ENCODE measurements at regions not wholly inside any gene's neighbourhood (a gene's known extent, or its start where the extent isn't known, plus 50 kb on each side); places are given as distances from the start of the nearest gene placed in this dataset.

- no peaks in the 10 kb centered on the region for H3K4me1 ChIP-seq (replicated peaks in 1 of 4; ENCODE audit: control insufficient read depth in 3 of 4, insufficient read depth in 4 of 4, low read length in 3 of 4)
- ChIA-PET POLR2A (ENCODE audit: partially characterized antibody) (no interaction called here), CTCF (ENCODE audit: partially characterized antibody) (interaction anchor here (0.6 kb wide), 1 partner anchor 39 kb away, joined by 4 read pairs; no protein-coding TSS in a partner anchor)
- H3K27me3 ChIP-seq (replicated peaks in 1 of 4; ENCODE audit: control insufficient read depth in 3 of 4, extremely low read depth in 1 of 4, insufficient read depth in 3 of 4, low read length in 3 of 4): no peaks in the 10 kb centered on the region
- no peaks in the 10 kb centered on the region for H3K9me3 ChIP-seq (ENCODE audit: insufficient read depth in 2 of 2, low read depth in 1 of 2, low read length in 1 of 2)
- H3K18ac ChIP-seq (ENCODE audit: extremely low read depth, low read length): no peak overlapping the region
- 0 out of 2 replicates have a peak, but pooled peaks cover 3% of the 10 kb centered on the region for H3K23me2 ChIP-seq (ENCODE audit: low read depth, low read length)
- H3K4me3 ChIP-seq (ENCODE audit: extremely low read depth in 1 of 4, insufficient read depth in 2 of 4, low read depth in 3 of 4, low read length in 4 of 4): no peak overlapping the region
- no peak overlapping the region for H3K56ac ChIP-seq (replicated peaks; ENCODE audit: insufficient read length, low read depth, low read length)
- H2AFZ ChIP-seq (ENCODE audit: low read length): no peak overlapping the region
- H3K9ac ChIP-seq (replicated peaks in 1 of 4; ENCODE audit: extremely low read depth in 1 of 4, low read depth in 3 of 4, low read length in 3 of 4): no peak overlapping the region
- H2BK15ac ChIP-seq (ENCODE audit: low read length): no peak overlapping the region
- FAIRE-seq (no peak), DNase-seq (ENCODE audit: low read depth in 1 of 2, low spot score in 2 of 2) (no peak)
- H2BK12ac ChIP-seq (ENCODE audit: low read depth, low read length): no peak overlapping the region
- no peak overlapping the region for H2AK5ac ChIP-seq (ENCODE audit: low read depth, low read length)
- H3K36me3 ChIP-seq (ENCODE audit: control insufficient read depth in 2 of 4, insufficient read depth in 4 of 4, low read length in 3 of 4): no peaks in the 10 kb centered on the region
- H4K91ac ChIP-seq (replicated peaks; ENCODE audit: insufficient read length, low read length): no peak overlapping the region
- H4K5ac ChIP-seq (ENCODE audit: insufficient read length, low read depth, low read length): no peak overlapping the region
- H2BK20ac ChIP-seq (ENCODE audit: low read length): no peak overlapping the region
- TF ChIP-seq TBP (IDR thresholded peaks at IDR 0.05; ENCODE audit: low read depth, low read length) (no peak), RNF2 (IDR thresholded peaks at IDR 0.05; ENCODE audit: borderline replicate concordance, low read depth, low read length, missing control alignments, poor library complexity, severe bottlenecking) (no peak), SAP30 (IDR thresholded peaks at IDR 0.05; ENCODE audit: insufficient read depth, insufficient replicate concordance, low read length) (no peak), SUZ12 (IDR thresholded peaks at IDR 0.05; ENCODE audit: low read length) (no peak), PHF8 (conservative IDR thresholded peaks at IDR 0.05; ENCODE audit: low read depth, low read length) (no peak), TAF7 (optimal IDR thresholded peaks at IDR 0.05; ENCODE audit: borderline replicate concordance, low read depth, low read length) (no peak), KDM5A (IDR thresholded peaks at IDR 0.05; ENCODE audit: low read length) (no peak), CBX8 (IDR thresholded peaks at IDR 0.05; ENCODE audit: borderline replicate concordance, low read depth, low read length) (no peak), SRF (IDR thresholded peaks at IDR 0.05; ENCODE audit: low read depth, low read length) (no peak), EGR1 (IDR thresholded peaks at IDR 0.05; ENCODE audit: borderline replicate concordance, low read depth, low read length) (no peak), FOSL1 (IDR thresholded peaks at IDR 0.05; ENCODE audit: insufficient read depth, low read depth, low read length) (no peak)
- TF ChIP-seq, protein P1, sequence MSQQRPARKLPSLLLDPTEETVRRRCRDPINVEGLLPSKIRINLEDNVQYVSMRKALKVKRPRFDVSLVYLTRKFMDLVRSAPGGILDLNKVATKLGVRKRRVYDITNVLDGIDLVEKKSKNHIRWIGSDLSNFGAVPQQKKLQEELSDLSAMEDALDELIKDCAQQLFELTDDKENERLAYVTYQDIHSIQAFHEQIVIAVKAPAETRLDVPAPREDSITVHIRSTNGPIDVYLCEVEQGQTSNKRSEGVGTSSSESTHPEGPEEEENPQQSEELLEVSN (IDR thresholded peaks at IDR 0.05): no peak
- H3K4ac ChIP-seq (replicated peaks; ENCODE audit: insufficient read length, low read depth, low read length): no peak overlapping the region
- H4K20me1 ChIP-seq (replicated peaks in 1 of 2; ENCODE audit: control insufficient read depth in 1 of 2, insufficient read depth in 2 of 2, low read length in 2 of 2): no peaks in the 10 kb centered on the region
- H2BK5ac ChIP-seq (ENCODE audit: low read depth, low read length): no peak overlapping the region
- WGBS, 2 experiments (ENCODE audit: extremely low coverage in 1 of 2, insufficient coverage in 1 of 2, insufficient read length in 1 of 2, insufficient replicate concordance in 2 of 2, low coverage in 1 of 2, low lambda C conversion rate in 2 of 2, missing lambda C conversion rate in 1 of 2): 96% methylated on average over 5 of the region's 5 CpGs; no CpG with 5 or more reads in 1 of the 2 experiments
- no peak overlapping the region for H3K14ac ChIP-seq (ENCODE audit: insufficient read length)
- H3K79me1 ChIP-seq (ENCODE audit: low read depth, low read length): no peaks in the 10 kb centered on the region
- no peak overlapping the region for H2BK120ac ChIP-seq (replicated peaks; ENCODE audit: low read depth, low read length)
- H3K23ac ChIP-seq (ENCODE audit: insufficient read length): no peak overlapping the region
- no peak overlapping the region for H3K27ac ChIP-seq (ENCODE audit: low read depth, low read length)
- no peak overlapping the region for H4K8ac ChIP-seq (ENCODE audit: extremely low read depth, insufficient read depth, low read length)
- H3K4me2 ChIP-seq (ENCODE audit: insufficient read depth in 1 of 2, low read depth in 2 of 2, low read length in 2 of 2): no peak overlapping the region
- no peaks in the 10 kb centered on the region for H3K79me2 ChIP-seq (ENCODE audit: control insufficient read depth in 1 of 2, insufficient read depth in 2 of 2, low read length in 2 of 2)
These were observed 594.7 kb downstream of the FGF9 start for GRCh38 chr13:22265563-22265962.
